Hepatocyte (in vitro differentiated cells): ENCODE measurements at regions not wholly inside any gene's neighbourhood (a gene's known extent, or its start where the extent isn't known, plus 50 kb on each side); places are given as distances from the start of the nearest gene placed in this dataset.

ENCODE experiments used
- EZH2phosphoT487 ChIP-seq: fragments of 200-600 bp; sonication (generic); IDR thresholded peaks from one replicate; pipeline ENCODE4 v1.6.1; 2018; ENCODE audit warnings: antibody characterized with exemption, mild to moderate bottlenecking, low read depth, moderate library complexity; ENCODE audit not compliant: unreplicated experiment, severe bottlenecking
- TF ChIP-seq, protein P1 (sequence below): fragments of 200-600 bp; sonication (generic); IDR thresholded peaks from 2 replicates; pipeline ENCODE4 v1.5.1; 2016; ENCODE audit warnings: antibody characterized with exemption, mild to moderate bottlenecking; ENCODE audit not compliant: poor library complexity

DNA sequence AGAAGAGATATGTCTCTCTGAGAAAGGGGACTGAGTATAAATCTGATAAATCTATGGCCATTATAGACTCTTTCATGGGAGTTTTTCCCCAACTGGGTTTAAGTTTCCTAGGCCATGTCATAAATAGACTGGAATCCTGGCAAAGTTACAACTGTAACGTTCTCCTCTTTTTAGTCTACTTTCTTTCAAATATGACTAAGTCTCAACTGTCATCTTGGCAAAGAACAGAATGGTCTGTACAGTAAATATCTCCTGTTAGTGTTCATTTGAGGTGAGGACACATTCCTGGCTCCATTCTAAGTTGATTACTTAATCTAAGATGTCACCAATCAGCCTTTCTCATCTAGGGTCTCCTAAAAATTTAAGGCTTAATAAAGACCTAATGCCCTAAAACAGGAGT, 300.5 kb downstream of the BRINP2 start:
- TF ChIP-seq, protein P1, sequence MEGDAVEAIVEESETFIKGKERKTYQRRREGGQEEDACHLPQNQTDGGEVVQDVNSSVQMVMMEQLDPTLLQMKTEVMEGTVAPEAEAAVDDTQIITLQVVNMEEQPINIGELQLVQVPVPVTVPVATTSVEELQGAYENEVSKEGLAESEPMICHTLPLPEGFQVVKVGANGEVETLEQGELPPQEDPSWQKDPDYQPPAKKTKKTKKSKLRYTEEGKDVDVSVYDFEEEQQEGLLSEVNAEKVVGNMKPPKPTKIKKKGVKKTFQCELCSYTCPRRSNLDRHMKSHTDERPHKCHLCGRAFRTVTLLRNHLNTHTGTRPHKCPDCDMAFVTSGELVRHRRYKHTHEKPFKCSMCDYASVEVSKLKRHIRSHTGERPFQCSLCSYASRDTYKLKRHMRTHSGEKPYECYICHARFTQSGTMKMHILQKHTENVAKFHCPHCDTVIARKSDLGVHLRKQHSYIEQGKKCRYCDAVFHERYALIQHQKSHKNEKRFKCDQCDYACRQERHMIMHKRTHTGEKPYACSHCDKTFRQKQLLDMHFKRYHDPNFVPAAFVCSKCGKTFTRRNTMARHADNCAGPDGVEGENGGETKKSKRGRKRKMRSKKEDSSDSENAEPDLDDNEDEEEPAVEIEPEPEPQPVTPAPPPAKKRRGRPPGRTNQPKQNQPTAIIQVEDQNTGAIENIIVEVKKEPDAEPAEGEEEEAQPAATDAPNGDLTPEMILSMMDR = no peak
- TF ChIP-seq EZH2phosphoT487 = no peak
